HUES48 (cell line): ENCODE measurements at regions not wholly inside any gene's neighbourhood (a gene's known extent, or its start where the extent isn't known, plus 50 kb on each side); places are given as distances from the start of the nearest gene placed in this dataset.

Source experiments
- H3K27ac ChIP-seq: one replicate; pipeline ENCODE4 v1.7.0; 2013; ENCODE audit warnings: low read depth, low read length, inconsistent platforms
- H3K27me3 ChIP-seq: 2 replicates; pipeline ENCODE4 v1.6.1; 2013; ENCODE audit warnings: mild to moderate bottlenecking, low read length; ENCODE audit not compliant: control insufficient read depth, insufficient read depth
- H3K36me3 ChIP-seq: 2 replicates; pipeline ENCODE4 v1.6.1; 2013; ENCODE audit warnings: low read length; ENCODE audit not compliant: control insufficient read depth, insufficient read depth
- H3K4me1 ChIP-seq: 2 replicates; pipeline ENCODE4 v1.6.1; 2013; ENCODE audit warnings: mild to moderate bottlenecking, low read length; ENCODE audit not compliant: control insufficient read depth, insufficient read depth
- H3K4me3 ChIP-seq: 2 replicates; pipeline ENCODE4 v1.5.1; 2013; ENCODE audit warnings: mild to moderate bottlenecking, low read depth, low read length
- H3K9ac ChIP-seq: 2 replicates; pipeline ENCODE4 v1.6.1; 2013; ENCODE audit warnings: mild to moderate bottlenecking, low read depth, low read length, moderate library complexity
- H3K9me3 ChIP-seq: 2 replicates; pipeline ENCODE4 v1.6.1; 2013; ENCODE audit warnings: low read length; ENCODE audit not compliant: control insufficient read depth, insufficient read depth

DNA sequence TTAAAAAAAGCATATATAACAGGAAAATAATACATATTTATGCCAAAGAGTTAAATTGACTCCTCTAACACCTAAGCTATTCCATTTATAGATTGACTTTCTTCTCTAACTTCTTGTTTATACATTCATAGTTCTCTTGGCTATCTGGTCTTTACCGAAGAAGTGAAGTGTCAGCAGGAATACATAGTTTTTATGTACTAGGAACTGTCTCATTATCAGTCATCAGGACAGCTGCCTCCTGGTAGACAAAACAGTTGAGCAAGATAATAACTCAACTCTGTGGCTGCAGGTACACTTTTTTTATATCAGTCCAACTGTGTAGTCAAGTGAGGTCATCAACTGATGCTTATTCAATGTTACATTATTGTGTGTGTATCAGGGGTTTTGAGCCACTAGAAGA lies 1436.0 kb upstream of the NUDT12 start:
- Histone ChIP-seq H3K27me3 (no peaks in the 10 kb centered on the region), H3K4me1 (no peaks in the 10 kb centered on the region), H3K27ac (no peak overlapping the region), H3K9me3 (no peaks in the 10 kb centered on the region), H3K9ac (no peak overlapping the region), H3K36me3 (no peaks in the 10 kb centered on the region), H3K4me3 (no peak overlapping the region)

DNA sequence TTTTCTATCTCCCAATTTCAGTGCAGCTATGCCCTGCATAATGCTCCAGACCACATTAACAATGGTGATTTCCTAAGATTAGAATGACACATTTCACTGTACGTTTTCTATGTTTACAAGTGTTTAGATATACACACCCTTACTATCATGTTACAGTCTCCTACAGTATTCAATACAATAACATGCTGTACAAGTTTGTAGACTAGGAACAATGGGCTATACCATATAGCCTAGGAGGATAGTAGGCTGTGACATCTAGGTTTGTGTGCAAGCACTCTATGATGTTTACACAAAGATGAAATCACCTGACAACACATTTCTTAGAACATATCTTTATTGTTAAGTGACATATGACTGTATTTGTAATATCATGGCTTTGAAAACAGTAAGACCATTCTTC lies 1435.6 kb upstream of the NUDT12 start:
- H3K9me3 ChIP-seq = no peaks in the 10 kb centered on the region
- no peaks in the 10 kb centered on the region for H3K4me1 ChIP-seq
- no peaks in the 10 kb centered on the region for H3K36me3 ChIP-seq
- H3K4me3 ChIP-seq = no peak overlapping the region
- no peak overlapping the region for H3K9ac ChIP-seq
- H3K27me3 ChIP-seq = no peaks in the 10 kb centered on the region
- H3K27ac ChIP-seq = no peak overlapping the region

DNA sequence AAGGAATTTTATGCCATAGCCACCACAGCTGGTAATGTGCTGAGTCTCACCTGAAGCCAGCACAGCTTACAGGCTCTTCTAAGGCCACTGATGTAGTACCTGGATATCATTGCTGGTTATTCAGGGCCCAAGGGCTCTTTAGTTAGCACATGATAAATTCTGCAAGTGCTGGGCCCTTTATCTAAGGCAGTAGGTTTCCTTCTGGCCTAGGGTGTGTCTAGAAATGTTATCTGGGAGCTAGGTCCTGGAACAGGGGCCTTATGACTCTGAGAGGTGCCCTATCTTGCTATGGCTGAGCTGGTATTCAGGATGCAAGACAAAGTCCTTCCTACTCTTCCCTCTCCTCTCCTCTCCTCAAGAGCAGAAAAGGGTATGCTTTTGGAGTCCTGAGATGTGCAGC lies 1424.5 kb upstream of the NUDT12 start:
- no peak overlapping the region for H3K4me3 ChIP-seq
- no peaks in the 10 kb centered on the region for H3K4me1 ChIP-seq
- H3K27ac ChIP-seq = no peak overlapping the region
- no peak overlapping the region for H3K9ac ChIP-seq
- H3K27me3 ChIP-seq = no peaks in the 10 kb centered on the region
- H3K36me3 ChIP-seq = no peaks in the 10 kb centered on the region
- no peaks in the 10 kb centered on the region for H3K9me3 ChIP-seq

DNA sequence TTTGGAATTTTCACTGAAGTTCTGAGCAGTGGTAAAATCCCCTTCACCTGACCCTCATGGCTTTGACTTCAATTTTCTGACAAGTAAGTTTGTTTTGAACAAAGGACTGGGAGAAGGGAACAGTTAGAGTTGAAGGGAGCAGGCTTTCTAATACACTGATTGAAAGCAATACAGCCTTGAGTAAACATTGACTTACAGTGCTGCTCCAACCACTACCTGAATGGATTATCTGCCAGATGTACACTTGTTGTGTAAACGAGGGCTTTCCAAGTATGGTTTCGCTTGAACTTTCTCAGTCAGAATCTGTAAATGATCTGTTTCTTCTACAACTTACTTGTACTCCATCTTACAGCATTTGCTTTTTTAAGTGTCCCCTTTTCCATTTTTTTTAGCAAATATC lies 1414.9 kb upstream of the NUDT12 start:
- Histone ChIP-seq H3K27ac (no peak overlapping the region), H3K9me3 (no peaks in the 10 kb centered on the region), H3K4me3 (no peak overlapping the region), H3K9ac (no peak overlapping the region), H3K36me3 (no peaks in the 10 kb centered on the region), H3K27me3 (no peaks in the 10 kb centered on the region), H3K4me1 (no peaks in the 10 kb centered on the region)

DNA sequence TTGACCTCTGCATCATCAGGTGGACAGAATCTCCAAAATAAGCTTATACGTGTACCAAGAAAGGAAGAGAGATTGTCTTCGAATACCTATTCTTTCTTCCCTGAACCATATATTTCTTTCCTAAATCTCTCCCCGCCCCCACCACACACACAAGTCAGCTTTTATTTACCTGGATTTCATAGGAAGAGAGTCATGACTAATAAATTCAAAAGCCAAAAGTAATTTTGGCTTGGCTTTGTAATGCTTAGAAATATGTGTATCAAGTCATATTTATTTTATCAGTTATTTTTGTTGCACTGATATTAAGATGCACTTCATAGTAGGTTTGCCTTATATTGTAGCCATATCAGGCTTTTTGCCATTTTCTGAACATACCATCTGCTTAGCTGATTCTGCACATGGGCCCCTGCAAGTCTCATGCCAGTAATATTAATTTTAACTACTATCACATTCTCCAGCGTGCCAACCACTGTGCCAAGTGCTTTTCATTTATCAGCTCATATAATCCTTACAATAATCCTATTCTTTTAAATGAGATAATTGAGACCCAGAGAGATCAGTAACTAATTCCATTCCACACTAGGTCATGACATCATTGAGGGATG lies 1405.3 kb upstream of the NUDT12 start:
- no peak overlapping the region for H3K27ac ChIP-seq
- H3K4me1 ChIP-seq = no peaks in the 10 kb centered on the region
- H3K9ac ChIP-seq = no peak overlapping the region
- H3K4me3 ChIP-seq = no peak overlapping the region
- no peaks in the 10 kb centered on the region for H3K27me3 ChIP-seq
- H3K9me3 ChIP-seq = no peaks in the 10 kb centered on the region
- no peaks in the 10 kb centered on the region for H3K36me3 ChIP-seq

DNA sequence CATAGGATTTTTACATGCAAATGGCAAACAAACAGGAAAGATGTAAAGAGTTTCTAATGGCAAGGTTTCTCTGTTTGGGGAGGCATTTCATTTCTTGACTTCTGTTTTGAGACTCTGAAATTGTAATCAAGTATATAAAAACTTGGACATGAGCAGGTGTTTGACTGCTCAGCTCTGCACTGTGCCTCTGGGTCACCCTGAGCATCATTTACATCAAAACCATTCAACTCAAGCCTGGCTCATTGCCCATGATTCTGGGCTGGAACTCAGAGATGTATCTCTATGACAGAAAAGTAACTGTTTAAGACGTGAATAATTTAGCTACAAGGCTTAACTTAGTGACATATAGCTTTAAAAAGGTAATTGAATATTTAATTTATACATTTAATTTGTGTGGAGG lies 1402.4 kb upstream of the NUDT12 start:
- Histone ChIP-seq H3K36me3 (no peaks in the 10 kb centered on the region), H3K9ac (no peak overlapping the region), H3K9me3 (no peaks in the 10 kb centered on the region), H3K27me3 (no peaks in the 10 kb centered on the region), H3K4me1 (no peaks in the 10 kb centered on the region), H3K4me3 (no peak overlapping the region), H3K27ac (no peak overlapping the region)

DNA sequence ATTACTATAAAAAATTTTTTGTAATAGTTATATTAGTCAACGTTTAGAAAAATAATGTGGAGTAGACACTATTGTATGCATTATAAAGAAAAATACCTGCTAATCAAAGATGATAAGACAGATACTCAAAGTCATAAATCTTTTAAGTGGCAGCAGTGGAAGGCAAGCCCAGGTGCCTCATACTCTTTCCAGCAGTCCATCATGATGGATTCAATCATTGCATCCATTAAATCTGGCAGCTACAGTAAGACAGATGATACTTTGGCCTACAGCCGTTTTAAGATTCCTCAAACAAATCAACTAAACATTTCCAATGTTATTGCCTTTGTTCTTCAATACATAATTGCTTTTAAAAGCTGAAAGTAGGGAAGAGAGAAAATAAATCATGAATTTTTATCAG lies 1392.9 kb upstream of the NUDT12 start:
- Histone ChIP-seq H3K4me3 (no peak overlapping the region), H3K27me3 (no peaks in the 10 kb centered on the region), H3K27ac (no peak overlapping the region), H3K36me3 (no peaks in the 10 kb centered on the region), H3K9ac (no peak overlapping the region), H3K9me3 (no peaks in the 10 kb centered on the region), H3K4me1 (no peaks in the 10 kb centered on the region)

DNA sequence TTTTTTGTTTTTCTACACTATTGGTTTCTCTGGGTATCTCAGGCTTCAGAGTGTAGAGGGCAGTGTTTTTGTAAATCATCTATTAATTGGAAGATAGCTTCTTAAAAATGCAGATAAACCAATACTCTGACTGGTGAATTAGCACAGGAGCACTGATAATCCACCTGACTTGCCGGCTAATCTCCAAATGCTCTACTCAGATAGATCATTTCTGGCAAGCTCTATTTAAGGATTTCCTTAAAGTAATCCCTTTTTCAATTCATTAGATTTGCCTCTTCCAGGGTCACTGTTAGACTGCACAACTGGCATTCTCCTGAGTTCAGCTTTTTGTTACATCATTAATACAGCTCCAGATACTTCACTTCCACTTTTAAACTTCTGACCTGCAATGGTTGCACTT lies 1390.3 kb upstream of the NUDT12 start:
- no peaks in the 10 kb centered on the region for H3K4me1 ChIP-seq
- no peak overlapping the region for H3K4me3 ChIP-seq
- H3K9ac ChIP-seq = no peak overlapping the region
- no peaks in the 10 kb centered on the region for H3K9me3 ChIP-seq
- H3K27me3 ChIP-seq = no peaks in the 10 kb centered on the region
- H3K36me3 ChIP-seq = no peaks in the 10 kb centered on the region
- no peak overlapping the region for H3K27ac ChIP-seq

DNA sequence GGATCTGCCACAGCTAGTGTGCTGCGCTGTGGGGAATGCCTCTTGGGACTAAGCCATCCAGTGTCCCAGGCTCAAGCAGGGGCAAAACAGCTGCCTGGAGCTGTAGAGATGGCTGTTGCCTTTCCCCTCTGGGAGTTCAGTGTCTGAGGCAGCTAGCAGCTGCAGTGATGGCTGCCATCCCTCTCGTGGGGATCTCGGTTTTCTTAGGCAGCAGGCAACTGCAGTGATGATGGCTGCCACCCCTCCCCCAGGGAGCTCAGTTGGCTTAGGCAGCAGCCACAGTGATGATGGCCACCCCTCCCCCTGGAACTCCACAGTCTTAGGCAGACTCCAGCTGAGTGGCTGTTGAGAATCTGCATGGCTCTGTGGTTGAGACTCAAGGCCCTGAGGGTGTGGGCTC lies 1389.2 kb upstream of the NUDT12 start:
- H3K9ac ChIP-seq = no peak overlapping the region
- no peaks in the 10 kb centered on the region for H3K4me1 ChIP-seq
- no peak overlapping the region for H3K4me3 ChIP-seq
- no peaks in the 10 kb centered on the region for H3K36me3 ChIP-seq
- H3K27me3 ChIP-seq = no peaks in the 10 kb centered on the region
- H3K9me3 ChIP-seq = no peaks in the 10 kb centered on the region
- no peak overlapping the region for H3K27ac ChIP-seq

DNA sequence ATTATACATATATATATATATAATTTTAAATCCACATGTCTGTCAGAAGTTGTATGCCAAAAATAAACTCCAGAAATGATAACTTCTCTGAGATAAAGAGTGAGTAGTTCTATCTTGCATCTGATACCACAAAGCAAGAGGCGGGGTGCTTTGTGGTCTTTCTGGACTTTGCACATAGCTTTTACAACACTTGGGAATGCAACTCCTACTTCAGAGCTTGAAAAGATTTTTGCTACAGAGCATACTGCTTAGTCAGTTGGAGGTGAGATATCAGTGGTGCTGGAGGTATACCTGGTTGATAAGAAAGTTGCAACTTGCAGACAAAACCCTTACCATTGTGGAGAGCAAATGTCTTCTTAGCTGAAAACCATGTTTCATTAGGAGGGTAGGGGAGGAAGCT lies 1384.5 kb upstream of the NUDT12 start:
- no peak overlapping the region for H3K4me3 ChIP-seq
- no peaks in the 10 kb centered on the region for H3K9me3 ChIP-seq
- H3K27me3 ChIP-seq = no peaks in the 10 kb centered on the region
- H3K9ac ChIP-seq = no peak overlapping the region
- H3K27ac ChIP-seq = no peak overlapping the region
- no peaks in the 10 kb centered on the region for H3K4me1 ChIP-seq
- no peaks in the 10 kb centered on the region for H3K36me3 ChIP-seq

DNA sequence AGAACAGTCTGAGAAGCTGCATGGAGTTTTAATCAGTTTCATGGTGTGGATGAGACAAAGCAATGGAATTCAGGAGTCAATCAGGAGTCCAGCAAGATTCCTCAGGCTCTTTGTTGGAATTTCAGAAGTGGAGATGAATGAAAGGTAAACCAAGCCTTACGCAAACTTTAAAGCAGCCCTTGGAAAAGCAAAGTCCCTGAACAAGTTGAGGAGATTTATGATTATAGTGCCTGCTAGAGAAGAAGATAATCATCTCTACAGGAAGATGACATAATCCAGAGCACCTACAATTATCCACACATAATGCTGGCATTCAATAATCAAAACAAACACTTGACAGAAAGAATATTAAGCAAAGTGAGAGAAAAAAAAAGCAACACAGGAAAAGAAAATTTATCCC lies 1380.1 kb upstream of the NUDT12 start:
- no peak overlapping the region for H3K27ac ChIP-seq
- no peaks in the 10 kb centered on the region for H3K4me1 ChIP-seq
- H3K9ac ChIP-seq = no peak overlapping the region
- no peaks in the 10 kb centered on the region for H3K36me3 ChIP-seq
- no peaks in the 10 kb centered on the region for H3K9me3 ChIP-seq
- no peak overlapping the region for H3K4me3 ChIP-seq
- no peaks in the 10 kb centered on the region for H3K27me3 ChIP-seq
